HG03457 (cell line): ENCODE measurements at regions not wholly inside any gene's neighbourhood (a gene's known extent, or its start where the extent isn't known, plus 50 kb on each side); places are given as distances from the start of the nearest gene placed in this dataset.

ENCODE experiments used
- ATAC-seq: cut with Tn5 transposase; IDR thresholded peaks from one replicate; pipeline ENCODE4 v1.9.1; 2021; ENCODE audit warnings: moderate number of reproducible peaks; ENCODE audit not compliant: unreplicated experiment

- no peak for ATAC-seq
These were observed 310.6 kb downstream of the TFEC start for GRCh38 chr7:115719963-115720362.

- ATAC-seq: no peak
These were observed 320.9 kb downstream of the TFEC start for GRCh38 chr7:115709664-115710063.

GRCh38 chr7:115708013-115708341 lies 322.6 kb downstream of the TFEC start:
- ATAC-seq: no peak

GRCh38 chr7:115707258-115708012 lies 323.1 kb downstream of the TFEC start:
- ATAC-seq: no peak

- no peak for ATAC-seq
These were observed 325.7 kb downstream of the TFEC start for GRCh38 chr7:115704884-115705283.

- ATAC-seq: no peak
These were observed 329.4 kb downstream of the TFEC start for GRCh38 chr7:115701141-115701540.

GRCh38 chr7:115694424-115694823 lies 336.1 kb downstream of the TFEC start:
- no peak for ATAC-seq

- ATAC-seq: no peak
These were observed 336.8 kb downstream of the TFEC start for GRCh38 chr7:115693779-115694178.

GRCh38 chr7:115689941-115690340 lies 340.6 kb downstream of the TFEC start:
- ATAC-seq: no peak

- ATAC-seq: no peak
These were observed 347.5 kb downstream of the TFEC start for GRCh38 chr7:115683093-115683492.

- no peak for ATAC-seq
These were observed 348.1 kb downstream of the TFEC start for GRCh38 chr7:115682507-115682906.

GRCh38 chr7:115680921-115681320 lies 349.6 kb downstream of the TFEC start:
- no peak for ATAC-seq

- ATAC-seq: peak; percentile 73
These were observed 350.6 kb downstream of the TFEC start for GRCh38 chr7:115679976-115680375.

- ATAC-seq: no peak
These were observed 351.1 kb downstream of the TFEC start for GRCh38 chr7:115679423-115679822.

- ATAC-seq: no peak
These were observed 352.2 kb downstream of the TFEC start for GRCh38 chr7:115678086-115678982.

- ATAC-seq: no peak
These were observed 353.9 kb downstream of the TFEC start for GRCh38 chr7:115676707-115677106.

- no peak for ATAC-seq
These were observed 354.5 kb downstream of the TFEC start for GRCh38 chr7:115676080-115676479.

- no peak for ATAC-seq
These were observed 356.0 kb downstream of the TFEC start for GRCh38 chr7:115674467-115675024.

- ATAC-seq: no peak
These were observed 358.5 kb downstream of the TFEC start for GRCh38 chr7:115672024-115672423.

GRCh38 chr7:115662676-115663075 lies 367.9 kb downstream of the TFEC start:
- no peak for ATAC-seq

GRCh38 chr7:115662120-115662519 lies 368.4 kb downstream of the TFEC start:
- no peak for ATAC-seq

- no peak for ATAC-seq
These were observed 372.3 kb downstream of the TFEC start for GRCh38 chr7:115658223-115658622.
